HCT116 (cell line): ENCODE measurements at regions not wholly inside any gene's neighbourhood (a gene's known extent, or its start where the extent isn't known, plus 50 kb on each side); places are given as distances from the start of the nearest gene placed in this dataset.
A peak's percentile ranks its signal among the peaks of the same experiment; 100 is the strongest.
"Not testable (repeated sequence)": the region's sequence is repeated elsewhere in the genome, so short reads cannot be mapped to it uniquely, and the experiment has no call there.

Experiments used
- ATAC-seq: fragments of 200-7000 bp; cut with Tn5 transposase; 2 replicates; pipeline ENCODE4 v1.9.1; 2020; ENCODE audit warnings: mild to moderate bottlenecking, moderate library complexity
- BruUV-seq: library from RNA; stranded (reverse); fragments of 400-500 nt; replicated peaks from 2 replicates; lab custom pipeline; 2021; lab: Mats Ljungman, UMichigan
- CTCF ChIA-PET: fragments of 300-600 bp; sonication (Branson Sonifier 250); formaldehyde crosslinking; loops from one replicate; lab custom pipeline; 2021; ENCODE audit warnings: antibody characterized with exemption; lab: Charles Lee
- POLR2A ChIA-PET: fragments of 300-600, 350-600 bp; sonication (Branson Sonifier 250); formaldehyde crosslinking; loops from one replicate; lab custom pipeline; 2021; ENCODE audit warnings: antibody characterized with exemption; lab: Charles Lee
- RAD21 ChIA-PET, 2 experiments: fragments of 300-600 bp; sonication (Branson Sonifier 250); formaldehyde crosslinking; loops; one replicate each; lab custom pipeline; 2023; ENCODE audit warnings: low total read pairs in 2 of 2; ENCODE audit not compliant: uncharacterized antibody in 2 of 2, unreplicated experiment in 2 of 2, low non-redundant PET in 1 of 2; lab: Charles Lee
- DNase-seq: peaks from one replicate; pipeline ENCODE4 v3.0.0-alpha.2; 2010; ENCODE audit warnings: low read depth, low spot score
- H2AFZ ChIP-seq: fragments of 200-600 bp; shearing (Covaris generic), sonication (generic); 2 replicates; pipeline ENCODE4 v1.6.1; 2017; ENCODE audit warnings: low read depth, mixed run types, mixed read lengths, antibody characterized with exemption, low read length; ENCODE audit not compliant: poor library complexity, severe bottlenecking
- H3K27ac ChIP-seq: 2 replicates; pipeline ENCODE4 v1.5.1; 2012; ENCODE audit warnings: low read depth, low read length
- H3K27me3 ChIP-seq: fragments of 200-600 bp; sonication (generic); 2 replicates; pipeline ENCODE4 v1.6.1; 2016; ENCODE audit warnings: mixed run types, low read length, mixed read lengths; ENCODE audit not compliant: insufficient read depth
- H3K36me3 ChIP-seq, 2 experiments: fragments of 200-500 bp in 1 of 2; fragments of 200-600 bp in 1 of 2; sonication (Bioruptor generic) in 1 of 2; sonication (generic) in 1 of 2; 2 replicates each; pipeline versions ENCODE4 v1.5.1 to v1.6.1; 2014 to 2016; ENCODE audit warnings: low read length in 2 of 2, inconsistent platforms in 1 of 2, mixed read lengths in 1 of 2, mixed run types in 1 of 2; ENCODE audit not compliant: insufficient read depth in 2 of 2, control insufficient read depth in 1 of 2
- H3K4me1 ChIP-seq, 2 experiments: fragments of 200-600 bp in 1 of 2; sonication (generic) in 1 of 2; 2 replicates each; pipeline versions ENCODE4 v1.5.1 to v1.6.1; 2012 to 2017; ENCODE audit warnings: low read length in 2 of 2, inconsistent platforms in 1 of 2, mild to moderate bottlenecking in 1 of 2, mixed read lengths in 1 of 2, mixed run types in 1 of 2, moderate library complexity in 1 of 2; ENCODE audit not compliant: insufficient read depth in 2 of 2, control insufficient read depth in 1 of 2
- H3K4me2 ChIP-seq: fragments of 200-600 bp; sonication (generic); 2 replicates; pipeline ENCODE4 v1.6.1; 2017; ENCODE audit warnings: mixed run types, low read length, mixed read lengths
- H3K4me3 ChIP-seq, 2 experiments: fragments of 200-600 bp in 1 of 2; sonication (generic) in 1 of 2; replicated peaks in 1 of 2; 2 replicates each; pipeline ENCODE4 v1.5.1; 2011 to 2016; ENCODE audit warnings: low read length in 2 of 2, control low read depth in 1 of 2, low read depth in 1 of 2, mild to moderate bottlenecking in 1 of 2, mixed read lengths in 1 of 2, mixed run types in 1 of 2
- H3K79me2 ChIP-seq: fragments of 200-600 bp; sonication (generic); 2 replicates; pipeline ENCODE4 v1.6.1; 2017; ENCODE audit warnings: mild to moderate bottlenecking, mixed run types, low read length, moderate library complexity, mixed read lengths; ENCODE audit not compliant: insufficient read depth
- H3K9ac ChIP-seq: fragments of 200-600 bp; sonication (generic); 2 replicates; pipeline ENCODE4 v1.6.1; 2016; ENCODE audit warnings: low read length, mixed read lengths
- H3K9me2 ChIP-seq: fragments of 200-600 bp; sonication (generic), shearing (Covaris generic); 2 replicates; pipeline ENCODE4 v1.6.1; 2017; ENCODE audit warnings: mixed run types, mild to moderate bottlenecking, moderate library complexity; ENCODE audit not compliant: insufficient read depth
- H3K9me3 ChIP-seq, 2 experiments: fragments of 200-500 bp in 1 of 2; fragments of 200-600 bp in 1 of 2; sonication (Bioruptor generic) in 1 of 2; sonication (generic) in 1 of 2; 2 replicates each; pipeline ENCODE4 v1.6.1; 2014 to 2017; ENCODE audit warnings: low read length in 2 of 2, mixed read lengths in 2 of 2, inconsistent platforms in 1 of 2, low read depth in 1 of 2, mild to moderate bottlenecking in 1 of 2, mixed run types in 1 of 2, moderate library complexity in 1 of 2; ENCODE audit not compliant: control insufficient read depth in 1 of 2, insufficient read depth in 1 of 2
- H4K20me1 ChIP-seq: fragments of 200-600 bp; sonication (generic), shearing (Covaris generic); 2 replicates; pipeline ENCODE4 v1.6.1; 2017; ENCODE audit warnings: mixed run types, mild to moderate bottlenecking, moderate library complexity; ENCODE audit not compliant: insufficient read depth
- intact Hi-C: fragments of 100-400 bp; cut with micrococcal nuclease; formaldehyde crosslinking; loops from 2 replicates; pipeline ENCODE4 v1.10.0; 2022

- H3K36me3 ChIP-seq, ATAC-seq: not testable (repeated sequence)
Observed at GRCh38 chr9:62677016-62677415, 1487.2 kb downstream of the SPATA31A7 start.

DNA sequence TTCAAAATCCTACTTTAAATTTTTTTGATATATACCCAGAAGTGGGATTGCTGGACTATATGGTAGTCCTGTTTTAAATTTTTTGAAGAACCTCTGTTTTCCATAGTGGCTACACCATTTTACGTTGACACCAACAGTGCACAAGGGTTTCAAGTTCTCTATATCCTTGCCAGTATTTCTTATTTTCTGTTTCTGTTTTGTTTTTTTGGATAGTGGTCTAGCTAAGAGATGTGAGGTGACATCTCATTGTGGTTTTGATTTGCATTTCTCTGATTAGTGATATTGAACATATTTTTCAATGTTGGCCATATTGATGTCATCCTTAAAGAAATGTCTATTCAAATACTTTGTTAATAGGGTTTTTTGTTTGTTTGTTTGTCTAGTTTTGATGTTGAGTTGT lies 1488.5 kb downstream of the SPATA31A7 start:
- H2AFZ ChIP-seq, ATAC-seq, CTCF ChIA-PET, H3K4me2 ChIP-seq, H3K27me3 ChIP-seq, DNase-seq, H3K9me2 ChIP-seq, H3K4me3 ChIP-seq, H3K9ac ChIP-seq, H3K36me3 ChIP-seq, H3K4me1 ChIP-seq, POLR2A ChIA-PET, RAD21 ChIA-PET, intact Hi-C loops, H4K20me1 ChIP-seq, BruUV-seq, H3K27ac ChIP-seq, H3K9me3 ChIP-seq, H3K79me2 ChIP-seq: not testable (repeated sequence)

More at GRCh38 chr9:62677016-62677415, 1487.2 kb downstream of the SPATA31A7 start:
- intact Hi-C loops, H3K4me2 ChIP-seq, DNase-seq, H2AFZ ChIP-seq, H3K4me1 ChIP-seq, H3K79me2 ChIP-seq, H4K20me1 ChIP-seq, H3K9me2 ChIP-seq, H3K27me3 ChIP-seq, H3K4me3 ChIP-seq, H3K9me3 ChIP-seq, CTCF ChIA-PET, H3K27ac ChIP-seq, BruUV-seq, POLR2A ChIA-PET, RAD21 ChIA-PET, H3K9ac ChIP-seq: not testable (repeated sequence)

GRCh38 chr9:62679020-62679419 lies 1489.2 kb downstream of the SPATA31A7 start:
- H3K4me1 ChIP-seq, H2AFZ ChIP-seq, H3K27ac ChIP-seq, H4K20me1 ChIP-seq, H3K36me3 ChIP-seq, RAD21 ChIA-PET, BruUV-seq, H3K79me2 ChIP-seq, DNase-seq, POLR2A ChIA-PET, H3K9me3 ChIP-seq, H3K4me2 ChIP-seq, H3K4me3 ChIP-seq, intact Hi-C loops, CTCF ChIA-PET, H3K9ac ChIP-seq, H3K9me2 ChIP-seq, H3K27me3 ChIP-seq: not testable (repeated sequence)
- peak; percentile 84 for ATAC-seq

GRCh38 chr9:62684833-62685647 lies 1495.2 kb downstream of the SPATA31A7 start:
- H3K9ac ChIP-seq, H2AFZ ChIP-seq, RAD21 ChIA-PET, BruUV-seq, POLR2A ChIA-PET, H3K27ac ChIP-seq, ATAC-seq, H3K36me3 ChIP-seq, H3K9me3 ChIP-seq, H4K20me1 ChIP-seq, H3K4me3 ChIP-seq, H3K9me2 ChIP-seq, DNase-seq, H3K4me2 ChIP-seq, H3K27me3 ChIP-seq, H3K79me2 ChIP-seq, H3K4me1 ChIP-seq, intact Hi-C loops, CTCF ChIA-PET: not testable (repeated sequence)
